ENCODE measurements at regions not wholly inside any gene's neighbourhood (a gene's known extent, or its start where the extent isn't known, plus 50 kb on each side); places are given as distances from the start of the nearest gene placed in this dataset.

DNA sequence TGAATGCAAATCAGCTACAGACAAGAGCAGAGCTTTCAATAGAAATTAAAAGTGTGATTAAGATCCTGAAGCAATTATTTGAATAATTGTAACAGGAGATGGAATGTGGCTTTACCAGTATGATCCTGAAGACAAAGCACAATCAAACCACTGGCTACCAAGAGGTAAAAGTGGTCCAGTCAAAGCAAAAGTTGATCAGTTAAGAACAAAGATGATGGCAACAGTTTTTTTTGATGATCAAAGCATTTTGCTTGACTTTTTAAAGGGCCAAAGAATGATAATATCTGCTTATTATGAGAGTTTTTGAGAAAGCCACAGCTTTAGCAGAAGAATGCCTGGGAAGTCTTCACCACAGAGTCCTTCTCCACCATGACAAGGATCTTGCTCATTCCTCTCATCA is 409.2 kb downstream of the CSNK1G3 start:
- DNase-seq, result no peak

DNA sequence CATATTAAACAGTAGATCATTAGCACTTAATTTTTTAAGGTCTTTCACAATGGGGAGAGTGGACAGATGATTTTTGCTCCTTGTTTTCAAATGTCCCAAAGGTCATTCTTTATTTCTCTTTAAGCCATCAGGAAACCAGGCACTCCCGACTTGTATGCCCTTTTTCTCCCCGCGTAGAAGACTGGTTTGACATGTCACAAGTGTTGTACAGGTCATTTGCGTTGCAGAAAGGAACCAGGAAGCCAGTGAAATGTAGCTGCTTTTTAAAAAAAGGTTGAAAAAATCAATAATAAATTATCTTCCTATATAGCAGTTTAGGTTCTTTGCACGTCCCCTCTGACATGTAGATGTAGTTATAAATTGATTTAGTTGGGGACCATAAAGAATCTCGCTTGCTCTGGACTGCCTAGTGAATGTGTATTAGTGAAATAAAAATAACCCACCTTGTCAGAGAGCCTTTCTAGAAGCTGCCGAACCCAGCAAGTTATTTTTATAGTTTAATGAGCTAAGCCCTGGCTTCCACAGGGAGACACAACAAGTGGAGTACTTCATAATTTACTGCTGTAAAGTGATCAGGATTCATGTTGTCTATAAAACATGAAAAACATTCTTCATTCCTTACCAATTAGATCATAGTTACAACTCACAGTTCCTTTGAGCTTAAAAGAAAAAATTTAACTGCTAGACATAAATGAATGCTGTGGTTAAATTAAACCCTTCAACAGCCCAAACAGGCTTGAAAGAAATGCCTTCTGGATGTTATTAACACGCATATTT is 404.6 kb downstream of the CSNK1G3 start:
- DNase-seq, result no peak

DNA sequence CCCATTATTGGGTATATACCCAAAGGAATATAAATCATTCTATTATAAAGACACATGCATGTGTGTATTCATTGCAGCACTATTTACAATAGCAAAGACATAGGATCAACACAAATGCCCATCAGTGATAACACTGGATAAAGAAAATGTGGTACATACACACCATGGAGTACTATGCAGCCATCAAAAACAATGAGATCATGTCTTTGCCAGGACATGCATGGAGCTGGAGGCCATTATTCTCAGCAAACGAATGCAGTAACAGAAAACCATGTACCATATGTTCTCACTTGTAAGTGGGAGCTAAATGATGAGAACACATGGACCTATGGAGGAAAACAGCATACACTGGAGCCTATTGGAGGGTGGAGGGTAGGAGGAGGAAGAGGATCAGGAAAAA is 402.4 kb downstream of the CSNK1G3 start:
- DNase-seq, result no peak

DNA sequence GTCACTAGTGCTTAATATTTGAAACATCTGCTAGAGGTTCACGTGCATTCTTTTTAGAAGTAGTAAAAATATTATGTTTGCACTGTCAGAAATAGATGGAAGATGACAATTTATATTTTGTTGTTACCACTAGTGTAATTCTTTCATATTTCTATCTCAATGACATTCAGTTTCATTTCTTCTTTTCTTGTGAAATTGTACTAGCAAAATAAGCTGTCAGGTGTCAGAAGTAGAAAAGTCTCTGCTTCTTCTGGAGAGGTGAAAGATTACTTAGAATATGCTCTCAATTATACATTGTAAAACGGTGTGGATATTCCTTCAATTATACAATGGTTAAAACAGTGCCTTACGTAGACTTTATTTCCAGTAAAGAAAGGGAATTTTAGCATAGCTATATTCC is 395.4 kb downstream of the CSNK1G3 start:
- DNase-seq, result no peak

- DNase-seq, result no peak
Observed at GRCh38 chr5:123906698-123907295, 394.8 kb downstream of the CSNK1G3 start.

DNA sequence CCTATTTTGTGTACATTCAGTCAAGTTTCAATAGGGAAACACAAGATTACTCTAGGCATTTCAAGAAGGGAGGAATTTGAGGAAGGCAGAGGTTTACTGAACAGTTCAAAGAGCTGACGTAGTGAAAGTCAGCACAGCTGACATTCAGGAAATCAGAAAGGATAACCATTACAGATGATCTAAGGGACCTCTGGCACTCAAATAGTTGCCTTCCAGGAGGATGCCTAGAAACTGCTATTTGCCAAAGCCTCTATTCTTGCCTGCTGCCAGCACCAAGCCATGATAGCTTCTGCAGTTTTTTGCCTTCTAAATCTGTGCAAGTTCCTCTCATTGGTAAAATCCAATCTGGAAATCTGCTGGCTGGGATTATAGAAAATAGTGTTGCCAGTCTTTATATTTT is 373.1 kb downstream of the CSNK1G3 start:
- DNase-seq, result no peak

- DNase-seq, result no peak
Observed at GRCh38 chr5:123882965-123883345, 371.0 kb downstream of the CSNK1G3 start.

DNA sequence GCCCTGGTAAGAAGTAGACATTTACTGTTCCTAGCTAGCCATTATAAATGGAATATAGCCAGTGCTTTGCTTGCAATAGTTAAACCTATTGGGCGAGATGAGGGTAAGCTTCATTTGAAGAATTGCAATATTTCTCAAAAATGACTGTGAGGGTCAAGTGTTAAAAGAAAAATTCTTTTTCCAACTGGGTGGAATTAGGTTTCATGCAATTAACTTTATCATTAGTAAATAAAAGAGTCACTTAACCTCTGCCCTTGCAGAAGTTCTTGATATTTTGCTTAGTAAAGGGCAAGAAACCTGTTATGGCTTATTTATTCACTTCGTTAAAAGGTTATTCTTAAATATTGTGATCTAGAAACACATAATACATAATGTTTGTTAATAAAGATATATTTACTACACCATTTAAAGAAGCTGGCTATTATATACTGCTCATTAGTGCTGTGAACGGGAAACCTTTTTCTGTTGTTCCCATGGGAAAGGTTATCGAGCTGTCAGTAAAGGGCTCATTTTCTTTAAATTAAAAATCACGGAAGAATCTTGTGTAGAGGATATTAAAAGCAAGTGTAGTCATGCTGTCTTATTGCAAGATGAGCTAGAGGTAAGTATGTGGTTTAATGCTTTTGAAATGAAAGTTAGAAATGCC is 370.5 kb downstream of the CSNK1G3 start:
- no peak for DNase-seq

DNA sequence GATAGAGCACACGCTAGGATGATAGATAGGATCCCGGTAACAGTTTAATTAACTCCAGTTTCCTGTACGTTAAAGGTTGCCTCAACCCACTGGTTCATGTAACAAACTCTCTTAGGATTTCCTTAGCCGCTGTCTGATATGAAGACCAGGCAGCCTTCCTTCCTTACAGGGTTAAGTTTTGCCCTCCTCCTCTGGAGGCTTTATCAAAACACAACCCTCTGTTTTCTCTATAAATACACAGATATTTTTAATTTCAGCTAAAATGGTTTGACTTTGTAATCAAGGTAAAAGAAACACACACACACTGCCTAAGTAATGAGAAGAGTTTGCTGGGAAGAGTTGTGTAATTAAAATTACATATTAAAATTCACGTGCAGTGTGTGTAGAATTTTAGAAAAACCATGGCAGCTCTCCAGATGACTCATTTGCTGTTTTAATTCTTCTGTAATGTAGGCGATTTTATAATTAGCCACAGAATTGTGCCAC is 369.8 kb downstream of the CSNK1G3 start:
- DNase-seq, result no peak

DNA sequence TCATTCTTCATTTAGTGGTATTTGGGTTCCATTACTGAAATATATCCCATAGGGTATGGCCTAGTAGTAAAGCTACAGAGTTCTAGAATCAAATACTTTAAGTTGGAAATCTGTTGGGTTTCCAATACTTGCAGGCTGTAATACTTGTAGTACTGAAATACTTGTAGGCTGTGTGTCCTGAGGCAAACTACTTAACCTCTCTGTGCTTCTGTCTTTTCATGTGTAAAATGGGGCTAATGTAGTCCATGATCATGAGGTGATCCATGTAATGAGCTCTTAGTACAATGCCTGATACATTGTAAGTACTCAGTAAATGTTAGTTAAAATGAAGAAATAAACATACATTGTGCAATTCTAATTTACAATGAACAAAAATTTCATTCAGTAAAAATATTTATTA is 368.9 kb downstream of the CSNK1G3 start:
- DNase-seq, result no peak

DNA sequence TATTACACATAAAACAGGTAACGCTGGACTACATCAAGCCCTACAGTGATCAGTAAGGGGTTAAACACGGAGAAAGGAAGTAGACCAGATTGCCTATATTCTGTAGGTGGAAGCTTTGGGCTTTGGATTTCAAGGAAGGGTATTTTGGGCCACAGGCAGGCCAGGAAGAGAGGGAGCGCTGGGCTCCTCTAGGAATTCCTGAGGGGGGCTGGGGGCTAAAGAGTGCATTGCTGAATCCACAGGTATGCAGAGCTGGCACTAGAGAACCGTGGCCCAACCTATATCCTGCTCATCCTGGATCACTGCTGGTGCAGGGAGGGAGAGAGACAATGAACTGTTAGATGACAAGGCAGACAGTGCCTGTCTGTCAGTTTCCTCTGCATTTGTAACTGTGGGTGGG is 367.1 kb downstream of the CSNK1G3 start:
- DNase-seq, result no peak

- no peak for DNase-seq
Observed at GRCh38 chr5:123876276-123876790, 364.4 kb downstream of the CSNK1G3 start.

GRCh38 chr5:123875561-123876275 is 363.7 kb downstream of the CSNK1G3 start:
- DNase-seq, result peak in 48 of 56 donors; percentile 6 to 82 (median 47)

DNA sequence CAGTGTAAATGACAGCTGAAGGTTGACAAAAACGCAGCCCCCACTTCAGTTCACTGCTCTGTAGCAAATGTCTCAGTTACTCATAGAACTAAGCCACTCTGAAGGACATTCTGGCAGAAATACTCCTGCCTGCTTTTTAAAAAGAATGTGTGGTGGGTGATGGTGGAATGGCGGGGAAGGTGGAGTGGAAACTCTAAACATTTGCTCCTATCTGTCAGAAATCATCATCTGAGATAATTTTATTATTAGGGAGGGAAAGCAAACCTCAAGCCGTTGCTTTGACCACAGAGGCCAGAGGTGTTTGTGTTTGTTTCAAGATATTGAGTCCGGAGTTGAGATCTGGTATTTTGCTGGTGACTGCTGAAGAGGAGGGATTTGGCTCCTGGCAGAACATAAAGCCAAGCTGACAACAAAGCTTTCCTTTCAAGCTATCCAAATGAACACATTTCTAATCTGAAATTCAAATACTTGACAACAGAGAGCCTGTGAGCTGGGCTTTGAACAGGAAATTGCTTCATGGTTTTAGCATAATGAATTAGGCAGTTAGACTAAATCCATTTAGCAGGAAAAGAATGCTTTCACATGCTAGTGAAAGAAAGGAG is 362.7 kb downstream of the CSNK1G3 start:
- DNase-seq, result peak in 42 of 56 donors; percentile 13 to 93 (median 49)

GRCh38 chr5:123873846-123874245 is 361.9 kb downstream of the CSNK1G3 start:
- DNase-seq, result no peak

GRCh38 chr5:123871373-123871772 is 359.4 kb downstream of the CSNK1G3 start:
- DNase-seq, result no peak

DNA sequence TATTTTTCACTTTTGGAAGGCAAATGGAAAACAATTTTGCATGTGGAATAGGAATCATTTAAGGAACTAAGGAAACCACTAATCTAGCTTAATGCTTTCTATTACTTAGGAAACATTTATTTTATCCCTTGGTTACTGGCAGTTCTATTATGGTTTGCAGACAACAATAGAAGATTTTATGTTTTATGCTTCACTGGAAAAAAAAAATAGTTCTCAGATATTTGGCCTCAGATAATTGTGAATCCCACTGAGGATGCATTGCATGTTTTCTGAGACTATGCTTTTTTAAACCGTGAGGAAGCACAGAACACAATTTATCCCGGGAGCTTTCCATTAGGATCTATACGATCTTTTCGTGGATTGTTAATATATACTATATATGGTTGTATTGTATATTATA is 356.9 kb downstream of the CSNK1G3 start:
- no peak for DNase-seq

GRCh38 chr5:123868267-123868666 is 356.3 kb downstream of the CSNK1G3 start:
- no peak for DNase-seq

DNA sequence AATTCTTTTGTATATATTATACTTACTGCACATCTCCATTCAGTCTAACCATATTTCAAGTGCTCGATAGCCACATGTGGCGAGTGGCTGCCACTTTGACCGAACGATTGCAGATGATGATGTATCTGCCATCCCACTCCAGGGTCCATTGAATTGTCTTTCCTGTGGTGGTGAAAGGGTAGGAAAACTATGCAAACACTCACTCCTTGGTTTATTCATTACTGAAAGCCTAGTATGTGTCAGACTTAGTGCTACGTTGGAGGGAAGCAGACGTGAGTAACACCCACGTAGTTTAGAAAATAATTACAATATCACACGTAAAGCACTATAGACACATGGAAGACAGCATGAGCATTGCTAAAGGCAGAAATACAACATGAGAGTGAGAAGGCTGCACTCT is 353.7 kb downstream of the CSNK1G3 start:
- no peak for DNase-seq

DNA sequence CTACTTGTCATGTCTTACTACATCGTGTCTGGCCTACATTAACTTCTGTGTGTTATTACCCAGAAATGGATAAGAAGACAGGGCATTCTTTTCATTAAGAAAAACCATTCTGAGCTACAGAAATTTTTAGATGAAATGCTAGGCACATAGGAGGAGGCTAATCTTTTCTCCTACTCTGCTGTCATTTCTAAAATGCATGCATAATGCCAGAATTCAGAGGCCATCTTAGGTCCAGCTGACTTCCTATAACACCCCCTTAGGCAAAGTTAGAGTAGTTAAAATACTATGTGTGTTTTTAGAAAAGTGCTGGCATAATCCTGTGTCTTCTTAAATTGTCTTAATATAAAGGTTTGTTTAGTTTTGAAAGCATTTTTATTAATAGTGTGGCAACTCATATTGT is 352.6 kb downstream of the CSNK1G3 start:
- no peak for DNase-seq

DNA sequence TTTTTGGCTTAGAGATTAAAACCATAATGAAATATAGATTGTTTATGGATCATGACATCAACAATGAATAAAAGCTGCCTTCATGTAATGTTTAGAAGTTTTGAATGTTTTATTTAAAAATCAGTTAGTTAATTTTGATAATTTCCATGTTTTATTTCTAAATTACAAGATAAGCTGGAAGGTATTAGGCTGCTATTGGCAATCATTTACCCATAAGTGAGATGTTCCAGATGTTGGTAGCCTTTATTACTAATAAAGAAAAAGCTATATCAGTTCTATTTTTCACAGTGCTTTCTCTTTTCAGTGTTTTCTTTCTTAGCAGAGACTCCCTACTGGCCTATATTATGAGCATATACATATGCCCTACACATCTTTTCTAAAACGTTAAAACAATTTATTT is 347.0 kb downstream of the CSNK1G3 start:
- DNase-seq, result no peak
